IPS-NIHi7 (cell line): ENCODE measurements at regions not wholly inside any gene's neighbourhood (a gene's known extent, or its start where the extent isn't known, plus 50 kb on each side); places are given as distances from the start of the nearest gene placed in this dataset.
A peak's percentile ranks its signal among the peaks of the same experiment; 100 is the strongest.
"Not testable (repeated sequence)": the region's sequence is repeated elsewhere in the genome, so short reads cannot be mapped to it uniquely, and the experiment has no call there.

Experiments
- DNase-seq: peaks from one replicate; pipeline ENCODE4 v3.0.0; 2012; ENCODE audit warnings: mixed read lengths; ENCODE audit errors: extremely low spot score

DNA sequence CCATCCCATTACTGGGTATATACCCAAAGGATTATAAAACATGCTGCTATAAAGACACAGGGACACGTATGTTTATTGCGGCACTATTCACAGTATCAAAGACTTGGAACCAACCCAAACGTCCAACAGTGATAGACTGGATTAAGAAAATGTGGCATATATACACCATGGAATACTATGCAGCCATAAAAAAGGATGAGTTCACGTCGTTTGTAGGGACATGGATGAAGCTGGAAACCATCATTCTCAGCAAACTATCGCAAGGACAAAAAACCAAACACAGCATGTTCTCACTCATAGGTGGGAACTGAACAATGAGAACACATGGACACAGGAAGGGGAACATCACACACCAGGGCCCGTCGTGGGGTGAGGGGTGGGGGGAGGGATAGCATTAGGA lies 106.1 kb downstream of the CHD1L start:
- DNase-seq, result not testable (repeated sequence)

GRCh38 chr1:147349533-147349932 lies 107.0 kb downstream of the CHD1L start:
- no peak for DNase-seq

DNA sequence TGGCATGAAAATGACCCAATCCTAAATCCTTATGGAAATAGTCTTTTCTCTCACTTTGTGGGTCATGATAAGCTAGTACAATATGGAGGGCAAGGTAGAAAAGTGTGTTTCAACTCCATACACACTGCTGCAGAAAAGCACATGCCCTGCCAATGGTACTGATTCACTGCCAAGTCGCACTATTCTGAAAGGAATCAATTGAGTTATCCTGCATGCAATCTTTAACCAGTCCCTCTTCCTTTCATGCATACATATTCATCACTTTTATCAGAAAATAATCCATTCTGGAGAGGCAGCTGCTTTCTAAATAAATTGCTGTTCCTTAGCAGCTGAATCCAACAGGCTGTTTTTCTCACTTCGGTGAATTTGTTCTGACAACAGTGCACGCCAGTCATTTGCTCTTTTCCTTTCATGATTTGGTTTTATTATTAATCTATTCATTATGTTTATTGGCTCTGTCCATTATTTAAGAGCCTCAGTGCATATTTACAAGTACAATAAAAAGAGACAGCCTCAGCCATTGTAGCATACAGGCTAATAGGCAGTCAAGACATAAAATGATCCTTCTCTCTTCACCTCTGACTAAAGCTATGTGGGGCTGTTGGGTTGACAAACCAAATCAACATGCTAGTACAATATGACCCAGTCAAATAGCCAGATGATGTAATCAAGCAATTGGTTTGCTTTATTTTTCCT lies 108.8 kb downstream of the CHD1L start:
- DNase-seq, result no peak

DNA sequence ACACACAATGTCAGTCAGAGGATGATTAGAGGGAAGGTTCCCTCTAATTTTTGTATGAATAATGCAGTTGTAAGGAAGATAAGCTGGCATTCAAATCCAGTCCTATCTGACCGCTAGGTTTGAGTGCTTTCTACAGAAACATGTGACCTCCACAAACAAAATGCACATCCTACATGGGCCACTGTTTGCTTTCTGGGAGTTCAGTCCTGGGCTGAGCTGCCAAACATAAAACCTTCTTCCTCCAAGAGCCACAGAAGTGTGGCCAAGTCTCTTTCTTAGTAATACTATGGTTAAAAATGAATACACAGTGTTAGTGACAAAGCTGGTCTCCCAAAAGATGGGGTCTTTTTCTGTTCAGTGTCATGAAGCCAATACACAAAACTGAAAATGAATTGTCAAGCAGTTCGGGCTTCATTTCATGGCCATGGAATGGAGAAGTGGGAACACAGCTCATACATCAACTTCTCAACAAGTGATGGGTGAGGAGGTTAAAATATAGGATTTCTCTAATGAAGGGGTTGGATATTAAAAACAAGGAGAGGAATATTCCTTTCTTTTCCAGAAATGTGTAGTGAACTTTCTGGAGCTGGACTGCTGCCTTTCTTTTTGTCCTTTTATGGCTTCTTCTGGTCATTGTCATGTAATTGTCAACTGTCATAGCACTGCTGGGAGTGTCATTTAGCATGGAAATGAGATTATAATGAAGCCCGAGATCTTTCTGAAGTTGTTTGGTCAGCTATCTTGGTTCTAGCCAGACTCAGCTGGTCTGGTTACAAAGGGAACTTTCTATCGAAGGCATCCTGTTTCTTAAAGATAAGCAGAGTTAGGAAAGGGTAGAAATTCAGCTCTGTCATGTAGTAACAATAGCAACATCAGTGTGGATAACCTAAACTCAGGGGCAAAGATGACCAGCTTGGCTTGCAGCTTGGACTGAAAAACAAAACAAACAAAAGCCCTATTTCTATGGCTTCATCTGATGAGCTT lies 135.1 kb downstream of the CHD1L start:
- DNase-seq, result no peak

DNA sequence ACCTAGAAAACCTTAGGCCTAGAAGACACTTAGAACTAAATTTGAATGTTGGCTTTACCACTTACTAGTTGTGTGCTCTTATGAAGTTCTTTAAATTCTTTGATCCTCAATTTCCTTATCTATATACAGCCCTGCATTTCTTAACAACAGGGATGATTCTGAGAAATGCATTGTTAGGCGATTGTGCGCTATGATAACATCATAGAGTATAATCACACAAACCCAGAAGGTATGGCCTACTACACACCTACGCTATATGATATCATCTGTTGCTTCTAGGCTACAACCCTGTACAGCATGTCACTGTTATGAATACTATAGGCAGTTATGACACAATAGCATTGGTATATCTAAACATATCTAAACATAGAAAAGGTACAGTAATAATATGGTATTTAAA lies 137.4 kb downstream of the CHD1L start:
- no peak for DNase-seq

DNA sequence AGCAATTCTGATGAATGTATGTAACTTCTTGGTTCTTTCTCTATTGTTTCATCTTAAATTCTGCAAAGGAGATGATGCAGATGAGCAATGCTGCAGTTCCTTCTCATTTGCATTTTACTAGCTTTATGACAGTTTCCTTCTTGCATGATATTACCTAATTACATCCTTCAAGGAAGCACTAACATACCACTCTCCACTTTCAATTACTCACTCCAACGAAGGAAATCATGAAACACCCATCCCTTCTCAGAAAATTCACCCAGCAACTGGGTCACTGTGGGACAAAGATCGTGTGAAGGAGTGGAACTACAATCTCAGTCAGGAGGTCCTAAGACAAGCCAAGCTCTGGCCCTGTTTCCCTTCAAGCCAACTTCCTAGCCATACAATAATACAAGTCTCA lies 142.3 kb downstream of the CHD1L start:
- no peak for DNase-seq

GRCh38 chr1:147388969-147389368 lies 146.5 kb downstream of the CHD1L start:
- no peak for DNase-seq

DNA sequence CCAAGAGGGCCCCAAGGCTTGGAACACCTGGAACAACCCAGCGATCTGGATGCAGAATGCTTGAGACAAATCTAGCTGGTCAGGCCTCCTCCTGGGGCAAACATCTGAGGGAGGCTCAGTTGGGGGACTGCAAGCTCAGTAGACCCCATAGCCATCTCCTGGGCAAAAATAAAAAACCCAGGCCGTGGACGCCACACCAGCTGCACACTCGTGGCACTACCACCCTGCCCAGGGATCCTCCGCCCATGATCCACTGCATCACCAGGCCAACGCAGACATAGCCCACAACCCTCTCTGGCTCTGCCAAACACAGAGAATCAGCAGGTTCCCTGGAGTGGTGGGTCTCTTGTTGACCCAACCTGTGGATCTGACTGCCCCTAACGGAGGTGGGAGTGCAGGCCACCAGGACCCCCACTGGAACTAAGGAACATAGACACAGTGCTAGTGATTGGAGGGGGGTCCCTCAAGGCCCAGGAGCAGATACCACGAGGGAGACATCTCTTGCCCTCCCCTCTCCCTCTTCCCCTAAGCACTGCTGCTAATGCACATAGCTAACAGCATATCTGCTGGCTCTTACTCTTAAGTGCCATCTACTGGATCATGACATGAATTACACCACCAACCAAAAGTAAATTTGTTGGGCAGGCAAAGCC lies 147.2 kb downstream of the CHD1L start:
- DNase-seq, result peak; percentile 79

GRCh38 chr1:147390185-147390542 lies 147.7 kb downstream of the CHD1L start:
- DNase-seq, result no peak

DNA sequence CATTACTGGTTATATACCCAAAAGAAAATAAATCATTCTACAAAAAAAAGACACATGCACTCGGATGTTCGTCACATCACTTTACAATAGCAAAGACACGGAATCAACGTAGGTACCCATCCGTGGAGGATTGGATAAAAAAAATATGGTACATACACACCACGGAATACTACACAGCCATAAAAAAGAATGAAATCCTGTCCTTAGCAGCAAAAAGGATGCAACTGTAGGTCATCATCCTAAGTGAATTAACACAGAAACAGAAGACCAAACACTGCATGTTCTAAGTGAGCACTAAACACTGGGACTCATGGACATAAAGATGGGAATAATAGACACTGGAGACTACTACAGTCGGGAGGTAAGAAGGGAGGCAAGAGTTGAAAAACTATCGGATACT lies 148.6 kb downstream of the CHD1L start:
- no peak for DNase-seq

DNA sequence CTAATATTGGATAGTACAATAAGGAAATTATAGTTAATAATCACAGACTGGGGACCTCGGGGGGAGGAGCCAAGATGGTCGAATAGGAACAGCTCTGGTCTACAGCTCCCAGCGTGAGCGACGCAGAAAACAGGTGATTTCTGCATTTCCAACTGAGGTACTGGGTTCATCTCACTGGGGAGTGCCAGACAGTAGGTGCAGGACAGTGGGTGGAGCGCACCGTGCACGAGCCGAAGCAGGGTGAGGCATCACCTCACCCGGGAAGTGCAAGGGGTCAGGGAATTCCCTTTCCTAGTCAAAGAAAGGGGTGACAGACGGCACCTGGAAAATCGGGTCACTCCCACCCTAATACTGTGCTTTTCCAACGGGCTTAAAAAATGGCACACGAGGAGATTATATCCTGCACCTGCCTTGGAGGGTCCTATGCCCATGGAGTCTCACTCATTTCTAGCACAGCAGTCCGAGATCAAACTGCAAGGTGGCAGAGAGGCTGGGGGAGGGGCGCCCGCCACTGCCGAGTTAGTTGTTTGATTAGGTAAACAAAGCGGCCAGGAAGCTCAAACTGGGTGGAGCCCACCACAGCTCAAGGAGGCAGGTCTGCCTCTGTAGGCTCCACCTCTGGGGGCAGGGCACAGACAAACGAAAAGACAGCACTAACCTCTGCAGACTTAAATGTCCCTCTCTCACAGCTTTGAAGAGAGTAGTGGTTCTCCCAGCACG lies 138.8 kb upstream of the BCL9 start:
- not testable (repeated sequence) for DNase-seq

DNA sequence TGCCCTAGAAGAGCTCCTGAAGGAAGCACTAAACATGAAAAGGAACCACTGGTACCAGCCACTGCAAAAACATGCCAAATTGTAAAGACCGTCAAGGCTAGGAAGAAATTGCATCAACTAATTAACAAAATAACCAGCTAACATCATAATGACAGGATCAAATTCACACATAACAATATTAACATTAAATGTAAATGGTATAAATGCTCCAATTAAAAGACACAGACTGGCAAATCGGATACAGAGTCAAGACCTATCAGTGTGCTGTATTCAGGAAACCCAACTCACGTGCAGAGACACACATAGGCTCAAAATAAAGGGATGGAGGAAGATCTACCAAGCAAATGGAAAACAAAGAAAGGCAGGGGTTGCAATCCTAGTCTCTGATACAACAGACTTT lies 137.0 kb upstream of the BCL9 start:
- not testable (repeated sequence) for DNase-seq

GRCh38 chr1:147409886-147410285 lies 131.4 kb upstream of the BCL9 start:
- no peak for DNase-seq

GRCh38 chr1:147413110-147413605 lies 128.1 kb upstream of the BCL9 start:
- DNase-seq, result no peak

DNA sequence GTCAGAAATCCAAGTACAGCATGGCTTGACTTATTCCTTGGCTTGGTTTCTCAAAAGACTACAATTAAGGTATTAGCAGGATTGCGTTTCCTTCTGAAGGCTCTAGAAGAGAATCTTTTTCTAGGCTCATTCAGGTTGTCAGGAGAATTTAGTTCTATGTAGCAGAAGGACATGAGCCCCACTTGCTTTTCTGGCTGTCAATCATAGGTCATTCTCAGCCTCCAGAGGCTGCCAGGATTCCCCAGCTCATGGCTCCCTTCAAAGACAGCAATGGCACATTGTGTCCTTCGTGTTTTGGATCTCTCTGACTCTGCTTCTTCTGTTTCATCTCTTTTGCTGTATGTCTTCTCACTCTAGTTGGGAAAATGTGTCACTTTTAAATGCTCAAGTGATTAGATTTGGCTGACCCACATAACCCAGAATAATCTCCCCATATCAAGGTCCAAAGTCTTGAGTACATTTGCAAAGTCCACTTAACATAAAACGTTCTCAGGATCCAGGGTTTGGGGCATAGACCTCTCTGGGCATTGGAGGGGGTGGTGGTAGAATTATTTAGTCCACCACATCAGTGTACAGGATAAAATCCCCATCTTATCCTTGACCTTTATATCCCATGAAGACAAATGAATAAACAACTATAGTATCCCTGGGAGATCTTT lies 126.7 kb upstream of the BCL9 start:
- DNase-seq, result no peak

DNA sequence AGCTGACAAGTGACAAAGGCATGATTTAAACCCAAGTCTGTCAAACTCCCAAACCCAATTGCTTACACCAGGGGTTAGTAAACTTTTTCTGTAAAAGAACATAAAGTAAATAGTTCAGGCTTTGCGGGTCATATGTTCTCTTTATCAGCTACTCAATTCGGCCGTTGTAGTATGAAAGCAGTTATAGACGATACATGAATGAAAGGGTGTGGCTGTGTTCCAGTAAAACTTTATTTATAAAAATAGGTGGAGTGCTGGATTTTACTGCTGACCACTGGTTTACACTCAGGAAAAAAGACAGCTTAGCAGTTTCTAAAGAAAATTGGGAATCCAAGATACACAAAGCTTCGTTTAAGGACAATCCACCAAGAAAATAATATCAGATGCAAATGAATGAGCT lies 124.3 kb upstream of the BCL9 start:
- DNase-seq, result no peak

- not testable (repeated sequence) for DNase-seq
These were observed 118.0 kb upstream of the BCL9 start for GRCh38 chr1:147423100-147423827.

DNA sequence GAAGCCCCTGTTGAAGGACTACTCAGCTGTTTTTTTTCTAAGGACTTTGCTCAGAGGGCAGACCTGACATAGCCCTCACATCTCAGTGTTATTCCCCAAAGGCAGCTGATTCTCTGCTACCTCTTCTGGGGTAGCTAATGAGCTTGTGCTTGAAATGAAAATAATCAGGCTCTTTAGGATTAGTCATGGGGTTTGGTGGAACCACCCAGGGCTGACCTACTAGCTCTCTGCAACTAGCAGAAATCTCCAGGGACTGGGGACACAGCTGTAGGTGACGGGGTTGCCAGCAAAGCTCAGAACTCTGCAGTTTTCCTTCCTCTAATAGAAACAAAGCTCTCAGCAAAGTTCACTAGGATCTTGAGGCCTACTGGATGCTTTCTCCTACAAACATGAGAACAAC lies 106.4 kb upstream of the BCL9 start:
- DNase-seq, result no peak

GRCh38 chr1:147444381-147444780 lies 96.9 kb upstream of the BCL9 start:
- DNase-seq, result no peak

- no peak for DNase-seq
These were observed 89.7 kb upstream of the BCL9 start for GRCh38 chr1:147451628-147452027.
